ENCODE measurements at regions not wholly inside any gene's neighbourhood (a gene's known extent, or its start where the extent isn't known, plus 50 kb on each side); places are given as distances from the start of the nearest gene placed in this dataset.

GRCh38 chr16:79267146-79267545 is 333.4 kb downstream of the MAF start:
- Histone ChIP-seq H3K9me3 (ENCODE audit: insufficient read depth, low read length) (no peaks in the 10 kb centered on the region), H3K4me3 (ENCODE audit: insufficient read length, low read depth) (no peak overlapping the region), H3K36me3 (ENCODE audit: insufficient read depth, insufficient read length, low read length) (no peaks in the 10 kb centered on the region), H3K27me3 (ENCODE audit: insufficient read depth, insufficient read length) (no peaks in the 10 kb centered on the region), H3K9ac (ENCODE audit: insufficient read length, low read depth) (no peak overlapping the region), H3K4me1 (ENCODE audit: insufficient read depth, insufficient read length) (peaks cover 2% of the 10 kb centered on the region)
- TF ChIP-seq YY1 (IDR thresholded peaks at IDR 0.05; ENCODE audit: insufficient read depth, insufficient read length) = no peak
- no peak for TF ChIP-seq ZNF274 (IDR thresholded peaks at IDR 0.05; ENCODE audit: low read depth, low read length)
- no peak for TF ChIP-seq SUZ12 (IDR thresholded peaks at IDR 0.05; ENCODE audit: extremely low read depth, insufficient read depth, insufficient read length)
- no peak for DNase-seq (ENCODE audit: low read depth, low spot score)

GRCh38 chr16:79265701-79266100 is 334.8 kb downstream of the MAF start:
- Histone ChIP-seq H3K27me3 (ENCODE audit: insufficient read depth, insufficient read length) (no peaks in the 10 kb centered on the region), H3K9ac (ENCODE audit: insufficient read length, low read depth) (no peak overlapping the region), H3K9me3 (ENCODE audit: insufficient read depth, low read length) (no peaks in the 10 kb centered on the region), H3K4me3 (ENCODE audit: insufficient read length, low read depth) (no peak overlapping the region), H3K36me3 (ENCODE audit: insufficient read depth, insufficient read length, low read length) (no peaks in the 10 kb centered on the region), H3K4me1 (ENCODE audit: insufficient read depth, insufficient read length) (peaks cover 6% of the 10 kb centered on the region)
- DNase-seq (ENCODE audit: low read depth, low spot score) = no peak
- no peak for TF ChIP-seq ZNF274 (IDR thresholded peaks at IDR 0.05; ENCODE audit: low read depth, low read length)
- TF ChIP-seq YY1 (IDR thresholded peaks at IDR 0.05; ENCODE audit: insufficient read depth, insufficient read length) = no peak
- TF ChIP-seq SUZ12 (IDR thresholded peaks at IDR 0.05; ENCODE audit: extremely low read depth, insufficient read depth, insufficient read length) = no peak

- H3K27me3 ChIP-seq (ENCODE audit: insufficient read depth, insufficient read length) = no peaks in the 10 kb centered on the region
- DNase-seq (ENCODE audit: low read depth, low spot score) = no peak
- H3K36me3 ChIP-seq (ENCODE audit: insufficient read depth, insufficient read length, low read length) = no peaks in the 10 kb centered on the region
- no peak overlapping the region for H3K4me3 ChIP-seq (ENCODE audit: insufficient read length, low read depth)
- TF ChIP-seq ZNF274 (IDR thresholded peaks at IDR 0.05; ENCODE audit: low read depth, low read length) = no peak
- no peak for TF ChIP-seq YY1 (IDR thresholded peaks at IDR 0.05; ENCODE audit: insufficient read depth, insufficient read length)
- no peak for TF ChIP-seq SUZ12 (IDR thresholded peaks at IDR 0.05; ENCODE audit: extremely low read depth, insufficient read depth, insufficient read length)
- peaks cover 6% of the 10 kb centered on the region for H3K4me1 ChIP-seq (ENCODE audit: insufficient read depth, insufficient read length)
- H3K9me3 ChIP-seq (ENCODE audit: insufficient read depth, low read length) = no peaks in the 10 kb centered on the region
- no peak overlapping the region for H3K9ac ChIP-seq (ENCODE audit: insufficient read length, low read depth)
Measured at GRCh38 chr16:79265196-79265595, 335.3 kb downstream of the MAF start.

- Histone ChIP-seq H3K9ac (ENCODE audit: insufficient read length, low read depth) (no peak overlapping the region), H3K4me3 (ENCODE audit: insufficient read length, low read depth) (no peak overlapping the region), H3K36me3 (ENCODE audit: insufficient read depth, insufficient read length, low read length) (no peaks in the 10 kb centered on the region), H3K4me1 (ENCODE audit: insufficient read depth, insufficient read length) (peaks cover 4% of the 10 kb centered on the region), H3K27me3 (ENCODE audit: insufficient read depth, insufficient read length) (no peaks in the 10 kb centered on the region), H3K9me3 (ENCODE audit: insufficient read depth, low read length) (no peaks in the 10 kb centered on the region)
- DNase-seq (ENCODE audit: low read depth, low spot score) = no peak
- TF ChIP-seq SUZ12 (IDR thresholded peaks at IDR 0.05; ENCODE audit: extremely low read depth, insufficient read depth, insufficient read length) (no peak), YY1 (IDR thresholded peaks at IDR 0.05; ENCODE audit: insufficient read depth, insufficient read length) (no peak)
Measured at GRCh38 chr16:79264237-79265109, 336.1 kb downstream of the MAF start.

GRCh38 chr16:79263425-79263824 is 337.1 kb downstream of the MAF start:
- Histone ChIP-seq H3K4me1 (ENCODE audit: insufficient read depth, insufficient read length) (peaks cover 4% of the 10 kb centered on the region), H3K4me3 (ENCODE audit: insufficient read length, low read depth) (no peak overlapping the region), H3K9me3 (ENCODE audit: insufficient read depth, low read length) (no peaks in the 10 kb centered on the region), H3K9ac (ENCODE audit: insufficient read length, low read depth) (no peak overlapping the region), H3K36me3 (ENCODE audit: insufficient read depth, insufficient read length, low read length) (no peaks in the 10 kb centered on the region), H3K27me3 (ENCODE audit: insufficient read depth, insufficient read length) (no peaks in the 10 kb centered on the region)
- no peak for DNase-seq (ENCODE audit: low read depth, low spot score)
- TF ChIP-seq SUZ12 (IDR thresholded peaks at IDR 0.05; ENCODE audit: extremely low read depth, insufficient read depth, insufficient read length) = no peak
- no peak for TF ChIP-seq YY1 (IDR thresholded peaks at IDR 0.05; ENCODE audit: insufficient read depth, insufficient read length)
- TF ChIP-seq ZNF274 (IDR thresholded peaks at IDR 0.05; ENCODE audit: low read depth, low read length) = no peak
